Right lobe of liver (tissue), 6 donors: ENCODE measurements at regions not wholly inside any gene's neighbourhood (a gene's known extent, or its start where the extent isn't known, plus 50 kb on each side); places are given as distances from the start of the nearest gene placed in this dataset.

Experiments used
- ATAC-seq, 4 donors: fragments of 200-7000 bp; cut with Tn5 transposase; one replicate each; pipeline ENCODE4 v1.9.1; 2020; ENCODE audit warnings: mild to moderate bottlenecking in 4 of 4, moderate library complexity in 4 of 4
- DNase-seq, 3 donors: peaks; one replicate each; pipeline ENCODE4 v3.0.0-alpha.2; 2020
- H3K27ac ChIP-seq, 3 donors: fragments of 200-600 bp; one replicate each; pipeline ENCODE4 v1.8.0; 2022
- H3K27me3 ChIP-seq, 2 donors: fragments of 200-600 bp; one replicate each; pipeline ENCODE4 v1.8.0; 2022
- H3K36me3 ChIP-seq, 4 donors: fragments of 200-600 bp; sonication (generic) in 1 of 4; one replicate each; pipeline versions ENCODE4 v1.5.1 to v1.8.0; 2017 to 2022; ENCODE audit warnings: control low read depth in 1 of 4
- H3K4me1 ChIP-seq, 4 donors: fragments of 200-600 bp; sonication (generic) in 1 of 4; one replicate each; pipeline versions ENCODE4 v1.5.1 to v1.8.0; 2017 to 2022; ENCODE audit warnings: control low read depth in 1 of 4
- H3K4me3 ChIP-seq, 3 donors: fragments of 200-600 bp; one replicate each; pipeline ENCODE4 v1.8.0; 2022
- H3K9me3 ChIP-seq, 4 donors: fragments of 200-600 bp; sonication (generic) in 1 of 4; one replicate each; pipeline versions ENCODE4 v1.5.1 to v1.8.0; 2017 to 2022; ENCODE audit warnings: control low read depth in 1 of 4
- POLR2A ChIP-seq: fragments of 450-650 bp; IDR thresholded peaks from one replicate; pipeline ENCODE4 v1.6.1; 2017; ENCODE audit warnings: antibody characterized with exemption, mild to moderate bottlenecking
- WGBS: methylation state at CpG from one replicate; pipeline ENCODE4 v1.1.6; 2018; ENCODE audit warnings: low coverage, low lambda C conversion rate; ENCODE audit not compliant: insufficient coverage; ENCODE audit errors: missing lambda C conversion rate; 5-methylcytosine and 5-hydroxymethylcytosine counted together
- intact Hi-C, 2 donors: fragments of 100-400 bp; cut with DNase I; formaldehyde crosslinking; loops; one replicate each; pipeline versions ENCODE4 v1.11.2 to v1.14.1; 2022
- TF ChIP-seq, protein P1 (sequence below), 4 donors: fragments of 200-600 bp in 3 of 4; fragments of 450-650 bp in 1 of 4; IDR thresholded peaks; one replicate each; pipeline versions ENCODE4 v1.5.1 to v1.8.0; 2016 to 2022; ENCODE audit warnings: antibody characterized with exemption in 4 of 4, mild to moderate bottlenecking in 2 of 4
- donor health status: DM: no; HTN: yes; CAD: no.
- donor health status: DM: no; HTN: no; CAD: no.
- donor health status: DM: no; HTN: no; CAD: no.
- donor health status: DM: no; HTN: yes; CAD: no.
- donor health status: DM: no; HTN: yes; CAD: no.

DNA sequence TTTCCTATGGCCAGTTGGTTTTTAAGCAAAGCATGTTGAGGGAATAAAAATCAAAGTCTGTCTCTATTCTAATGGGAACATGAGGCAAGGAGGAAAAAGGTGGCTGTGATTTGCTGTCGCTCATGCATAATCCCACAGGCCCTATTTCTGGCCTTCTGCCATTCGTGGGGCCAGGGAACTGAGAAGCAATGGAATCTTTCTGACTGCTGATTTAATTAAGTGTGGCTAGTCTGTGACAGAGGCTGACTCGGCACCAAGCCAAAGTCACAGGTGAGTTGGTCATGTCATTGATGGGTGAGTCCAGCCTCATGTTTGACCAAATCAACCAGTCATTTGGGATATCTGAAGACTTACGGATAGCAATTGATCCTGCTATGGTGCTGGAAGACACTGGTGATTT is 429.3 kb upstream of the CADM1 start:
- WGBS, result 86% methylated on average over 1 of the region's 4 CpGs
- H3K9me3 ChIP-seq, result no peaks in the 10 kb centered on the region
- no peak for DNase-seq
- no peak for ATAC-seq
- no peak for TF ChIP-seq POLR2A
- TF ChIP-seq, protein P1, sequence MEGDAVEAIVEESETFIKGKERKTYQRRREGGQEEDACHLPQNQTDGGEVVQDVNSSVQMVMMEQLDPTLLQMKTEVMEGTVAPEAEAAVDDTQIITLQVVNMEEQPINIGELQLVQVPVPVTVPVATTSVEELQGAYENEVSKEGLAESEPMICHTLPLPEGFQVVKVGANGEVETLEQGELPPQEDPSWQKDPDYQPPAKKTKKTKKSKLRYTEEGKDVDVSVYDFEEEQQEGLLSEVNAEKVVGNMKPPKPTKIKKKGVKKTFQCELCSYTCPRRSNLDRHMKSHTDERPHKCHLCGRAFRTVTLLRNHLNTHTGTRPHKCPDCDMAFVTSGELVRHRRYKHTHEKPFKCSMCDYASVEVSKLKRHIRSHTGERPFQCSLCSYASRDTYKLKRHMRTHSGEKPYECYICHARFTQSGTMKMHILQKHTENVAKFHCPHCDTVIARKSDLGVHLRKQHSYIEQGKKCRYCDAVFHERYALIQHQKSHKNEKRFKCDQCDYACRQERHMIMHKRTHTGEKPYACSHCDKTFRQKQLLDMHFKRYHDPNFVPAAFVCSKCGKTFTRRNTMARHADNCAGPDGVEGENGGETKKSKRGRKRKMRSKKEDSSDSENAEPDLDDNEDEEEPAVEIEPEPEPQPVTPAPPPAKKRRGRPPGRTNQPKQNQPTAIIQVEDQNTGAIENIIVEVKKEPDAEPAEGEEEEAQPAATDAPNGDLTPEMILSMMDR (IDR thresholded peaks at IDR 0.05), result no peak
- H3K4me1 ChIP-seq, result no peaks in the 10 kb centered on the region
- H3K27ac ChIP-seq, result no peak overlapping the region
- no peak overlapping the region for H3K4me3 ChIP-seq
- no peaks in the 10 kb centered on the region for H3K36me3 ChIP-seq
- no peaks in the 10 kb centered on the region for H3K27me3 ChIP-seq
- intact Hi-C loops, result no loop called here

DNA sequence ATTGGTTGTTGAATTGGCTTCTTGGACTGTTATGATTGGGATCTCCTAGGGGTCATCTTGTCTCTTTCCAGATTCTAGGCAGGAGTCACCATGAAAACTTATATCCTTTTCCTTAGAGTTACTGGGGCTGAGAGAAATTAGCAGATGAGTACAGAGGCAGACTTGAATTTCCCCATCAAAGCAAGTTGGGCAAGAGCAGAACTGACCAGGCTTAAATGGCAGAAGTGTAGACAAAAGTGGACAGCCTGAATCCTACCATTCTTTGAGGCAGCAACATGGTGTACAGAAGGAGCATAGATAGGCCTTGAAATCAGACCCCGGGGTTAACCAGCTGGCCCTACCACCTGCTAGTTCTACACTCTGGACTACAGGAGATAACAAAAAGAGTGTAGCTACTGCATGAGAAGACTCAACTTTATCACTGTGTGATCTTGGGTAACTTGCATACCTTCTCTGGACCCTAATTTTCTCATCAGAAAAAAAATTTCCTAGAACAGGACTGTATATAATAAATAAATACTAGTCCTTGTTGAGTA is 427.4 kb upstream of the CADM1 start:
- Histone ChIP-seq H3K4me1 (no peaks in the 10 kb centered on the region), H3K27ac (no peak overlapping the region), H3K9me3 (no peaks in the 10 kb centered on the region), H3K27me3 (no peaks in the 10 kb centered on the region), H3K36me3 (no peaks in the 10 kb centered on the region), H3K4me3 (no peak overlapping the region)
- TF ChIP-seq POLR2A, result no peak
- TF ChIP-seq, protein P1 (IDR thresholded peaks at IDR 0.05), result no peak
- peak in 1 of 4 donors; percentile 17 for ATAC-seq
- DNase-seq, result no peak
- 78% methylated on average over 1 of the region's 1 CpG for WGBS
- intact Hi-C loops, result no loop called here

DNA sequence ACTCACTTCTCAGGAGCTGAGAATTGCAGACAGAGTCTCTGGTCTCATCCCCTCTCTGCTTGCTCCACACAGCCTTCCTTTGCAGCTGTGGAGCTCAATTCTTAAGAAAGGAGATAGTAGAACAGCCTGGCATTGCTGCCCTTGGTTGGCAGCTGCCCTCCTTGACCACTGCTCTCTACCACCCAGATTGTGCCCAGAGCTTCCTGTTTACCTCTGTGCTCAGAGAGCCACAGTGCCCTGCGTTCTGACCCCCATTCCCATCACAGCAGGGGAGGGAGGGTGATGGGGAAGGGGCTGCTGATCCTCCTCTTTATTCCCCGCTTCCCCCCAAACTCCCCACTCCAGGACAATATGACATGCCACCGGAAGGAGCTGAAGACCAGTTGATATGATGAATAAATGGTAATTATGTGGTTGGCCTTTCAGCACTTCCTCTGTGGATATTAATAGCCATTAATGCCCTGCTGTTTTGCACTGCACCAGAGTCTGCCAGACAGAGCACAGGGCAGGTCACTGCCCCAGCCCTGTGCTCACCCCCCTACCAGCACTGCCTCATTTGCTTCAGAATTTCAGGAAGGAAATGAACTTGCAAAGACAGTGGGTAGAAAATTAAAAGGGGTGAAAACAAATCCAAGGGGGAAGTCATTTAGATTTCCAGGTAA is 426.8 kb upstream of the CADM1 start:
- ATAC-seq, result peak in 2 of 4 donors; percentile 18 to 57
- Histone ChIP-seq H3K4me3 (no peak overlapping the region), H3K27ac (no peak overlapping the region), H3K36me3 (no peaks in the 10 kb centered on the region), H3K4me1 (no peaks in the 10 kb centered on the region), H3K9me3 (no peaks in the 10 kb centered on the region), H3K27me3 (no peaks in the 10 kb centered on the region)
- no peak for TF ChIP-seq POLR2A
- TF ChIP-seq, protein P1 (IDR thresholded peaks at IDR 0.05), result no peak
- intact Hi-C loops, result no loop called here
- no peak for DNase-seq
- 48% methylated on average over 3 of the region's 3 CpGs for WGBS

DNA sequence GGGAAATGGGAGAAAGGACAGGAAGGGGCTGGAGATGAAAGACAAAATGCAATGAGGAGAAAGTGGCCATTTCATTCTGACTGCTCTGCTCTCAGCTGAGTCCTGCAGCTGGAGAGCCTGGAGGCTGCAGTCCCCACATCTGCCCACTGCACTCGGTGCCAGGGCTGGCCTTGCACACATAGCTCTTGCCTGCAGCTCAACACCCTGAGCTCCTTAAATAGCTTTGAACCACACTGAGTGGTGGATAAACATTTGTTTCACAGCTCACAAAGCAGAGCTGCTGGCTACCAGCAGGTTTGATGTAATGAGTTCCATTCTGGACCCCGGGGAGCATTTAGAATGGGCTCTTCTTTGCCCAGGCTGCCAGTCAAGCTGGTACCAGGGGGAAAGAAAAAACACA is 426.1 kb upstream of the CADM1 start:
- Histone ChIP-seq H3K36me3 (no peaks in the 10 kb centered on the region), H3K4me3 (no peak overlapping the region), H3K27ac (no peak overlapping the region), H3K27me3 (no peaks in the 10 kb centered on the region), H3K4me1 (no peaks in the 10 kb centered on the region), H3K9me3 (no peaks in the 10 kb centered on the region)
- DNase-seq, result no peak
- ATAC-seq, result peak in 2 of 4 donors; percentile 11 to 30
- TF ChIP-seq, protein P1 (IDR thresholded peaks at IDR 0.05), result no peak
- TF ChIP-seq POLR2A, result no peak
- WGBS, result 40% methylated on average over 1 of the region's 2 CpGs
- intact Hi-C loops, result no loop called here
